AG04449 (cell line): ENCODE measurements at regions not wholly inside any gene's neighbourhood (a gene's known extent, or its start where the extent isn't known, plus 50 kb on each side); places are given as distances from the start of the nearest gene placed in this dataset.

Source experiments
- CTCF ChIA-PET: fragments of 350-600 bp; formaldehyde crosslinking; extraction: SDS; loops from one replicate; lab custom pipeline; 2021; ENCODE audit warnings: antibody characterized with exemption; lab: Yijun Ruan, JAX
- POLR2A ChIA-PET: fragments of 400-600, 350-600 bp; formaldehyde crosslinking; extraction: SDS; loops from one replicate; lab custom pipeline; 2020; ENCODE audit warnings: antibody characterized with exemption, inconsistent platforms; lab: Yijun Ruan, JAX
- DNase-seq: peaks from one replicate; pipeline ENCODE4 v3.0.0-alpha.2; 2010; ENCODE audit warnings: low read depth, low spot score
- H3K4me3 ChIP-seq: 2 replicates; pipeline ENCODE4 v1.5.1; 2011; ENCODE audit warnings: low read depth, mild to moderate bottlenecking, control low read depth, low read length
- TF ChIP-seq, protein P1 (sequence below): IDR thresholded peaks from one replicate; pipeline ENCODE4 v1.5.1; 2011; ENCODE audit warnings: mild to moderate bottlenecking, moderate library complexity, low read length, control low read depth, inconsistent platforms; ENCODE audit not compliant: insufficient read depth; ENCODE audit errors: missing control alignments

DNA sequence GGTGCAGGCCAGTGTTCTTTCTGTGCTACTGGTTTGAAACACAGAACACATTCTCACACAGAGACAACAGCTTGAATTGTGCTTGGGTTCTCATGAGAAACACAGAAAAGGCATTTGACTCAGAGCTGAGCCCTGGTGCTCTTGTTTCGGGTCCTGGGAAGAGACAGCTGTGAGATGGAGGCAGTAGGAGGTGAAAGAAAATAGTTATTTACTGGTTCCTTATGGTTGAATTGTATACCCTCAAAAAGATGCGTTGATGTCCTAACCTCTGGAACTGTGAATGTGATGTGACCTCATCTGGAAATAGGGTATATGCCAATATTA lies 87.1 kb upstream of the RPS6KA2 start:
- H3K4me3 ChIP-seq: no peak overlapping the region
- ChIA-PET POLR2A (no interaction called here), CTCF (no interaction called here)
- DNase-seq: no peak
- TF ChIP-seq, protein P1, sequence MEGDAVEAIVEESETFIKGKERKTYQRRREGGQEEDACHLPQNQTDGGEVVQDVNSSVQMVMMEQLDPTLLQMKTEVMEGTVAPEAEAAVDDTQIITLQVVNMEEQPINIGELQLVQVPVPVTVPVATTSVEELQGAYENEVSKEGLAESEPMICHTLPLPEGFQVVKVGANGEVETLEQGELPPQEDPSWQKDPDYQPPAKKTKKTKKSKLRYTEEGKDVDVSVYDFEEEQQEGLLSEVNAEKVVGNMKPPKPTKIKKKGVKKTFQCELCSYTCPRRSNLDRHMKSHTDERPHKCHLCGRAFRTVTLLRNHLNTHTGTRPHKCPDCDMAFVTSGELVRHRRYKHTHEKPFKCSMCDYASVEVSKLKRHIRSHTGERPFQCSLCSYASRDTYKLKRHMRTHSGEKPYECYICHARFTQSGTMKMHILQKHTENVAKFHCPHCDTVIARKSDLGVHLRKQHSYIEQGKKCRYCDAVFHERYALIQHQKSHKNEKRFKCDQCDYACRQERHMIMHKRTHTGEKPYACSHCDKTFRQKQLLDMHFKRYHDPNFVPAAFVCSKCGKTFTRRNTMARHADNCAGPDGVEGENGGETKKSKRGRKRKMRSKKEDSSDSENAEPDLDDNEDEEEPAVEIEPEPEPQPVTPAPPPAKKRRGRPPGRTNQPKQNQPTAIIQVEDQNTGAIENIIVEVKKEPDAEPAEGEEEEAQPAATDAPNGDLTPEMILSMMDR: no peak

DNA sequence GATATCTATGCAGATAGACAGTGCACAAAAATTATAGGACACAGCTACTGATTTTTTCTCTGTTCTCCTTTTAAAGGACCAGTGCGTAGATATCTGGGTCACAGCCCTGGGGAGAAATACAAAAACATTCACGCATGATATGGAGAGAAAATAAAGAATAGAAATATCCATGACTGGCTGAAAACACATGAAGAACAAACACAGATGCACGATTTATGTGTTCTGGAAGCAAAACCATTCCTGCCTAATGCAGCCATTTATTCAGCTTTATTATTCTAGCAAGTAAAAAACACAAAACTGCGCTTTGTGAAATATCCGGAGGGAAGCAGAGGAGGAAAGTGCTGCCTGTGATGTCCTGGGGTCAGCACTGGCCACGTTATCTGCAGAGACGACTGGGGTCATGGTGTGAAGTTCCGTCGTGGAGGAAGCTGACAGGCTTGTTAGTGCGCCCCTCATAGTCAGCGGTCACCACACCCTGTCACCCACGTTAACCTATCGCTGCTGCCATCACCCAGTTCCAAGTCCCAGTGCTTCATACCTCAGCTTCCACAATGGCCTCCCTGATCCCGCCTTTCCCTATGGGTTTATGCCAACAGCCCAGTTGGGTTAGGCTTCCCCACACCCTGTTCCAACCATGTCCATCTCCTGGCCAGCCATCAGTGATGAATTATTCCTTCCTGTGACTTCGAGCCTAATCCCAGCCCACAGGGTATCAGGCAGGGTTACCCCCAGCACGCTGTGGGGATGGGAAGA lies 86.6 kb upstream of the RPS6KA2 start:
- ChIA-PET CTCF (no interaction called here), POLR2A (no interaction called here)
- H3K4me3 ChIP-seq: no peak overlapping the region
- TF ChIP-seq, protein P1: no peak
- no peak for DNase-seq

DNA sequence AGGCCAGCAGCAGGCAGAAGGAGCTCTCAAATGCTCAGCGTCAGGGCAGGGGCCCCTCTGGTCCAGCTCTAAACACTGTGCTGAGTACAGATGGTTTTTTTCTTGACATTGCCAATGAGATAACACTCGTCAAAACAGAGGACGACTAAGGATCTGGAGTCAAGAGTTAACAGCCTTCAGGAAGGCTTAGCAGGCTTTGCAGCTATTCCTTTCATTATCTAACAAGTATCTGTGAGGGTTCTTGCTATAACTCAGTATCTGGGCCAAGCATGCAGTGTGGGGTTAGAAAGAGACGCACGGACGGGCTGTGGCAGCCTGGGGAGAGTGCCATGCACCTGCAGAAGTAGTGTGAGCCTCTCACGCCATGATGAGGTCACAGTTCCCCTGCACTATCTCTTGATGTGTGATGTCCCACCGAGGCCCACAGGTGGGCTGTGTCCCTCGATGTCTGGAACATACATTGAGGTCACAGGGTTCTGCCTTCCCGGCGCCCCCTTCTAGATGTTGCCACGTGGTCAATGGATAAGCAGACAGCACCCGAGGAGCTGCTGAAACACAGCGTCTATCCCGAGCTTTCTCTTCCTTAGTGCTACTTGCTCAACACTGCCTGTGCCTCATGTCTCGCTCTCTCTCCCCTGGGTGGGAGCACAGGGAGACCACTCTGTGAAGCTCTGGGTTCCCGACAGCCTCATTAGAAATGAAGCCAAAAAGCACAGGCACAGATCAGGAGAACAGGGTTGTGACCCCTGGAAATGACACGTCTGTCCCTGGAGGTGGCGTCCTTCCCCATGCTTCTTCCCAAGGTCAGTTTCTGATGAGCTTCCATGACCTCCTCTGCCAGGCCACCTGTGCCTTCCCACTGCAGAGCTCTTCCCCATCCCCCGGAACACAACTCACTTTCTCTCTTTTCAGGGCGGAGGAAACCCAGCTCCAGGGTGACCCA lies 85.5 kb upstream of the RPS6KA2 start:
- no peak for DNase-seq
- no peak overlapping the region for H3K4me3 ChIP-seq
- TF ChIP-seq, protein P1: no peak
- CTCF ChIA-PET: no interaction called here
- POLR2A ChIA-PET: no interaction called here

DNA sequence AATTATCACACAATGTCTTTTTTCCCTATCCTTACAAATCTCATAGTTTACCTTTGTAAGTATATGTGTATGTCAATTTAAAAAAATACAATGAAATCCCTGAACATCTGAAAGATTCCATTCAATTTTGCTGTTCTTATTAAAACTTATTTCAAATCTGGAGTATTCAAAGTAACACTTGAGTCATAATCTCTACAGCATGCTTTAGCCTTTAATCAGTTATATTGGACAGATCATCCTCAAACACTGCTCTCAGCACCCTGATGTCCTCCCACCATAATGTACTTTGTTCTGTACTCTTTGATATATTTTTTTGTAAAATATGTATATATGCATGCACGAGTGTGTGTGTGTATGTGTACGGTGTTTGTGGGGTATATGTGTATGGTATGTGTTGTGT lies 83.0 kb upstream of the RPS6KA2 start:
- TF ChIP-seq, protein P1: no peak
- CTCF ChIA-PET: no interaction called here
- H3K4me3 ChIP-seq: no peak overlapping the region
- no peak for DNase-seq
- POLR2A ChIA-PET: no interaction called here

DNA sequence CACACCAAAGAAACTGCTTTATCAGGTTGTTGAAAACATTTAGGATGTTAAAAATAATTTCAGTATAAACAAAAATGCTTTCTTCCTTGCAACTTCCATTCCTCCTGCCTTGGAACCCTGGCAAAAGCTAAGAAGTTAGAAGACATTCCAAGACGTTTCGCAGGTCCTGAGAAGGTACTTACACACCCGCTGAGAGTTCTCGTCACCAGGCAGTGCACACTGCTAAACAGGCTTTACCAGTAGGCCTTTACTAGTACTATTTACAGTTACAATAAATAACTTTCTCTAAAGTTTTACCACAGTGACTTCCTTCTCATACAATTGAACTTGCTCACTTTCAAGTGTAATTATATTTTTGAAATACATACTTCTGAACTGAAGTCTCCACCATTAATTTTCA lies 81.4 kb upstream of the RPS6KA2 start:
- H3K4me3 ChIP-seq: no peak overlapping the region
- CTCF ChIA-PET: no interaction called here
- POLR2A ChIA-PET: no interaction called here
- TF ChIP-seq, protein P1: no peak
- no peak for DNase-seq

DNA sequence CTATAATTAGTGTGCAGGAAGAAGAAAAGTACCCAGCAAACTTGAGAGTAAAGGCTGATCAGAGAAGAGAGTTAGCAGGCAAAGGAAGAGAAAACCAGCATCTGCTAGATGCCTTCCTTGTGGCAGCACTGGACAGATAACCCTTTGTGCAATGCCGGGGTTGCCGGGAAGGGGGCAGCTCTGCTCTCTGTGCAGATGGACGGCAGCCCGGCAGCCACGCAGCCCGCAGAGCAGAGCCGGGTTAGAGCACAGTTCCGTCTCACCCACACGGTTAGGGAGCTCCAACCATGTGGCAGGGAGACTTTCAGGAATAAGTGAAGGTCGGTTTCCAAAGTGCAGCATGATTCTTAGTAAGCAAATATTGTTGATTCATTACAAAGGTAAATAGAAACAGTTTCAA lies 80.0 kb upstream of the RPS6KA2 start:
- POLR2A ChIA-PET: no interaction called here
- TF ChIP-seq, protein P1: peak; percentile 37
- DNase-seq: no peak

More for the DNA sequence above, 80.0 kb upstream of the RPS6KA2 start:
- H3K4me3 ChIP-seq: no peak overlapping the region
- CTCF ChIA-PET: no interaction called here
